Nephron progenitor cell (in vitro differentiated cells): ENCODE measurements at regions not wholly inside any gene's neighbourhood (a gene's known extent, or its start where the extent isn't known, plus 50 kb on each side); places are given as distances from the start of the nearest gene placed in this dataset.
"Not testable (repeated sequence)": the region's sequence is repeated elsewhere in the genome, so short reads cannot be mapped to it uniquely, and the experiment has no call there.

Experiments
- DNase-seq: peaks from one replicate; pipeline ENCODE4 v3.0.0; 2021
- H3K27ac Mint-ChIP-seq: 2 replicates; pipeline ENCODE4 v1.8.0; 2021; ENCODE audit warnings: mild to moderate bottlenecking, moderate library complexity, mixed read lengths
- H3K27me3 Mint-ChIP-seq: 2 replicates; pipeline ENCODE4 v1.8.0; 2021; ENCODE audit warnings: mild to moderate bottlenecking, low read depth, mixed read lengths; ENCODE audit not compliant: poor library complexity
- H3K36me3 Mint-ChIP-seq: 2 replicates; pipeline ENCODE4 v1.8.0; 2021; ENCODE audit warnings: low read depth, mixed read lengths
- H3K4me1 Mint-ChIP-seq: 2 replicates; pipeline ENCODE4 v1.8.0; 2021; ENCODE audit warnings: mixed read lengths
- H3K4me3 Mint-ChIP-seq: 2 replicates; pipeline ENCODE4 v1.8.0; 2021; ENCODE audit warnings: mild to moderate bottlenecking, moderate library complexity, mixed read lengths
- H3K9me3 Mint-ChIP-seq: 2 replicates; pipeline ENCODE4 v1.8.0; 2021; ENCODE audit warnings: mild to moderate bottlenecking, moderate library complexity, mixed read lengths
- TF ChIP-seq, protein P1 (sequence below): fragments of 200-600 bp; sonication (generic); IDR thresholded peaks from 2 replicates; pipeline ENCODE4 v1.5.0; 2021; ENCODE audit warnings: antibody characterized with exemption

DNA sequence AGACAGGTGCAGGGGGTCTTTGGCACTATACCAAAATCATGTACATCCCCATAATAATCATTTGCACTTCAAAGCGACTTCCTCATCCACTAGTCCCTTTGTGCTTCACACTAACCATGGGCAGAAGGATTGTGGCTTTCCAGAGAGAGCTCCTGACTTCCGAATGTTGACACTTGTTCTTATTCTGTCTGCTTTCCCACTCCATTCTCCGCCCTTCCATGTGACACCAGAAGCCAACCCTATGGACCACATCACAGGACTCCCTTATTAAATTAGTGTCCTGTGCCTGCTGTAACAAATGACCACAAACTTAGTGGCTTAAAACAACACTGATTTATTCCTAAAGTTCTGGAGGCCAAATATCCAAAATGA, 91.6 kb downstream of the CMC2 start:
- Mint-ChIP-seq H3K27me3 (peaks cover 15% of the 10 kb centered on the region), H3K27ac (no peak overlapping the region), H3K9me3 (peaks cover 21% of the 10 kb centered on the region), H3K36me3 (no peaks in the 10 kb centered on the region), H3K4me3 (no peak overlapping the region), H3K4me1 (peaks cover 2% of the 10 kb centered on the region)
- TF ChIP-seq, protein P1, sequence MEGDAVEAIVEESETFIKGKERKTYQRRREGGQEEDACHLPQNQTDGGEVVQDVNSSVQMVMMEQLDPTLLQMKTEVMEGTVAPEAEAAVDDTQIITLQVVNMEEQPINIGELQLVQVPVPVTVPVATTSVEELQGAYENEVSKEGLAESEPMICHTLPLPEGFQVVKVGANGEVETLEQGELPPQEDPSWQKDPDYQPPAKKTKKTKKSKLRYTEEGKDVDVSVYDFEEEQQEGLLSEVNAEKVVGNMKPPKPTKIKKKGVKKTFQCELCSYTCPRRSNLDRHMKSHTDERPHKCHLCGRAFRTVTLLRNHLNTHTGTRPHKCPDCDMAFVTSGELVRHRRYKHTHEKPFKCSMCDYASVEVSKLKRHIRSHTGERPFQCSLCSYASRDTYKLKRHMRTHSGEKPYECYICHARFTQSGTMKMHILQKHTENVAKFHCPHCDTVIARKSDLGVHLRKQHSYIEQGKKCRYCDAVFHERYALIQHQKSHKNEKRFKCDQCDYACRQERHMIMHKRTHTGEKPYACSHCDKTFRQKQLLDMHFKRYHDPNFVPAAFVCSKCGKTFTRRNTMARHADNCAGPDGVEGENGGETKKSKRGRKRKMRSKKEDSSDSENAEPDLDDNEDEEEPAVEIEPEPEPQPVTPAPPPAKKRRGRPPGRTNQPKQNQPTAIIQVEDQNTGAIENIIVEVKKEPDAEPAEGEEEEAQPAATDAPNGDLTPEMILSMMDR: no peak
- no peak for DNase-seq

DNA sequence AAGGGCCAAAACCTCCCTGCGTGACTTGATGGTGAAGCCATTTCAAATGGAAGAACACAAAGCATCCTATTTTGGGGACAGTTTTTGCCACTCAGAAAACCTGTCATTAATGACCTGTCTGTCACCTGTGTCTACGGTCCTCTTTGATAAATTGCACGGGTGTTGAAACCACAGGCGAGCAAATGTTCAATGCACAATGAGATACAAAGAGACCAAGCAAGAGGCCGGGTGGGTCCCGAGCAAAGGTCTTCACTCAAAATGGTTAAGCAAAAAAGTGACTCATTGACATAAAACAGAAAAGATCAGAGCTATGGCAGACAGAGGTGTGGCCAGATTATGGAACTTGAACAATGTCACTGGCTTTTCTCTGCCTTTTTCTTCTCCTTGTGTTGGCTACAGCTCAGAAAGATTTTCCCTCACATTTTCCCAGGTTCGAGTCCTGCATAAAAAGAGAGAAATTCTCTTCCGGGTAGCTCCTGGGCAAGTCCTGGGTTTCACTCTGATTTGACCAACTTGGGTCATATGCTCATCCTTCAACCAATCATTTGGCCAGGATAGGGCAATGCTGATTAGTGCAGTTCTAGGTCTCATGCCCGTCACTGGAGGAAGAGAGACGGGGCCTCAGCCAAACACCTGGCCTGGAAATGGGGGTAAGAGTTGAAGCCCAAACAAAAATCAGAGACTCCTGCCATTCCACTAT, 92.2 kb downstream of the CMC2 start:
- no peak overlapping the region for H3K4me3 Mint-ChIP-seq
- DNase-seq: no peak
- TF ChIP-seq, protein P1: no peak
- H3K27me3 Mint-ChIP-seq: peaks cover 15% of the 10 kb centered on the region
- peaks cover 6% of the 10 kb centered on the region for H3K4me1 Mint-ChIP-seq
- peaks cover 17% of the 10 kb centered on the region for H3K9me3 Mint-ChIP-seq
- H3K36me3 Mint-ChIP-seq: no peaks in the 10 kb centered on the region
- no peak overlapping the region for H3K27ac Mint-ChIP-seq

DNA sequence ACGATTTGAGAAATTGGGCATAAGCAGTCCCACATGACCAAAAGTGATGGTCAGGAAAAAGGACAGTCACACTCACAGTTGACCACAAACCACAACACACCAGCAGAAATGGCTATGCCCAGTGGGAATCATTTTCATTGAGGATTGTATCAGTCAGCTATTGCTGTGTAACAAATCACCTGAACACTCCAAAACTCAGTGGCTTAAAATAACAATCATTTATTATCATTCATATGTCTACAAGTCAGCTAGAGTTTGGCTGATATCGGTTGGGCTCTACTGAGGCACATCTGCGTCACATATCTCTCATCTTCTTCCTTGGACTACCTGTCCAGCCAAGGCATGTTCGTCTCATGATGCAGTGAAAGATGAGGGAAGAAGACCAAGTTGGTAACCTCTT, 93.3 kb downstream of the CMC2 start:
- peaks cover 21% of the 10 kb centered on the region for H3K27me3 Mint-ChIP-seq
- TF ChIP-seq, protein P1: no peak
- no peaks in the 10 kb centered on the region for H3K36me3 Mint-ChIP-seq
- no peak overlapping the region for H3K27ac Mint-ChIP-seq
- no peak overlapping the region for H3K4me3 Mint-ChIP-seq
- peaks cover 6% of the 10 kb centered on the region for H3K4me1 Mint-ChIP-seq
- DNase-seq: no peak
- peaks cover 15% of the 10 kb centered on the region for H3K9me3 Mint-ChIP-seq

GRCh38 chr16:80912651-80913050, 94.0 kb downstream of the CMC2 start:
- no peak overlapping the region for H3K27ac Mint-ChIP-seq
- H3K36me3 Mint-ChIP-seq: no peaks in the 10 kb centered on the region

DNA sequence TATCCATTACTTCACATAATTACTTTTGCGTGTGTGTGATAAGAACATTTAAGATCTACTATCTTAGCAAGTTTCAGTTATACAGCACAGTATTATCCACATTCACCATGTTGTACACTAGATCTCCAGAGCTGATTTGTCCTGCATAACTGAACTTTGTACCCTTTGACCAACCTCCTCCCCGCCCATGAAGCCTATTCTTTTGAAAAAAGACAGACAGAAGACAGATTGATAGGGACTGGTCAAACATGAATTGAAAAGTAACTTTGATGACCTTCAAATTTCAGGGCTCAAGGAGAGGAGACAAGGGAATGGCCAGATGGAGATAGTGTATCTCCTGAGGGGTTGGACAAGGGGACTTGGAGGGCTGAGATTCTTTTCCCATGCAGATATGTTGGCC, 96.3 kb downstream of the CMC2 start:
- Mint-ChIP-seq H3K4me3 (no peak overlapping the region), H3K36me3 (no peaks in the 10 kb centered on the region), H3K9me3 (peaks cover 15% of the 10 kb centered on the region), H3K27ac (no peak overlapping the region), H3K27me3 (peaks cover 23% of the 10 kb centered on the region), H3K4me1 (peaks cover 6% of the 10 kb centered on the region)
- no peak for DNase-seq
- TF ChIP-seq, protein P1: no peak

More at GRCh38 chr16:80912651-80913050, 94.0 kb downstream of the CMC2 start:
- Mint-ChIP-seq H3K9me3 (peaks cover 15% of the 10 kb centered on the region), H3K4me1 (peaks cover 6% of the 10 kb centered on the region), H3K4me3 (no peak overlapping the region), H3K27me3 (peaks cover 21% of the 10 kb centered on the region)
- TF ChIP-seq, protein P1: no peak
- no peak for DNase-seq

GRCh38 chr16:80909720-80910119, 97.0 kb downstream of the CMC2 start:
- no peaks in the 10 kb centered on the region for H3K36me3 Mint-ChIP-seq
- no peak for DNase-seq
- H3K27ac Mint-ChIP-seq: no peak overlapping the region
- TF ChIP-seq, protein P1: no peak
- H3K27me3 Mint-ChIP-seq: peaks cover 26% of the 10 kb centered on the region
- H3K9me3 Mint-ChIP-seq: peaks cover 15% of the 10 kb centered on the region
- H3K4me3 Mint-ChIP-seq: no peak overlapping the region
- H3K4me1 Mint-ChIP-seq: peaks cover 6% of the 10 kb centered on the region

- not testable (repeated sequence) for H3K9me3 Mint-ChIP-seq, H3K4me1 Mint-ChIP-seq, H3K36me3 Mint-ChIP-seq, H3K4me3 Mint-ChIP-seq, H3K27ac Mint-ChIP-seq, DNase-seq
- peaks cover 24% of the 10 kb centered on the region for H3K27me3 Mint-ChIP-seq
These were observed 100.5 kb downstream of the CMC2 start for GRCh38 chr16:80906169-80906568.
